Spleen (tissue), 7 donors: ENCODE measurements at regions not wholly inside any gene's neighbourhood (a gene's known extent, or its start where the extent isn't known, plus 50 kb on each side); places are given as distances from the start of the nearest gene placed in this dataset.

Experiments used
- CTCF ChIP-seq, 11 experiments: fragments of 200-600 bp in 7 of 11; fragments of 450-650 bp in 4 of 11; sonication (generic) in 4 of 11; IDR thresholded peaks in 8 of 11; conservative IDR thresholded peaks in 3 of 11; 1 replicate in 7 of 11; 2 replicates in 4 of 11; pipeline versions ENCODE4 v1.4.0 to v1.8.0; 2016 to 2021; ENCODE audit warnings: antibody characterized with exemption in 11 of 11, inconsistent platforms in 4 of 11, mild to moderate bottlenecking in 1 of 11
- POLR2A ChIP-seq, 3 donors: fragments of 450-650 bp; IDR thresholded peaks; one replicate each; pipeline ENCODE4 v1.5.1; 2017; ENCODE audit warnings: antibody characterized with exemption in 3 of 3, mild to moderate bottlenecking in 1 of 3
- POLR2AphosphoS5 ChIP-seq, 3 donors: sonication (generic); formaldehyde crosslinking; IDR thresholded peaks; one replicate each; pipeline ENCODE4 v1.5.1; 2017; ENCODE audit warnings: antibody characterized with exemption in 3 of 3
- donor health status: DM: no; HTN: no; CAD: no; lungs with moderate emphysema.
- donor health status: DM: no; HTN: no; CAD: no.
- donor health status: DM: no; HTN: no; CAD: no.

- TF ChIP-seq CTCF (IDR thresholded peaks at IDR 0.05 in 8 of 11, conservative IDR thresholded peaks at IDR 0.05 in 3 of 11) (no peak), POLR2AphosphoS5 (IDR thresholded peaks at IDR 0.05) (no peak), POLR2A (IDR thresholded peaks at IDR 0.05) (no peak)
Measured at GRCh38 chr12:108019862-108020261, 109.2 kb upstream of the WSCD2 start.
